ENCODE measurements at regions not wholly inside any gene's neighbourhood (a gene's known extent, or its start where the extent isn't known, plus 50 kb on each side); places are given as distances from the start of the nearest gene placed in this dataset.

DNA sequence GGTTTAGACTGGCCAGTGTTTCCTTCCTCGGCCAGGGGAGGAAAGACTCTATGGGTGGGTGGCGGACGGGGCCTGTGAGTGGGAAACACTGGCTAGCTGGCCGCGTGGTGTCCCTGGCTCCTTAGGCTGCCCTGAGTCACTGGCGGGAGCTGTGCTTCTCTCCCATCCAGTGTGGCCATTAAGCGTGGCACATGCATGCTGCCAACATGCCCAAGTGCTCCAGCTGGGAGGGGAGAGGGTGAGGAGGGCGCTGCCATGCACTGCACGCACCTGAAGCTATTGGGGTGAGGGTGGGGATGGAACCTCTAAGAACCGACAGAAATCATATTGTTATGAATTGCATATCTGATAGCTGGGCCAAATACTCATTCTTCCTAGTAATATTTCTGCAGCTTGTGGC, 270.8 kb downstream of the CALCRL start:
- Mint-ChIP-seq H3K4me1 (no peaks in the 10 kb centered on the region), H3K36me3 (no peaks in the 10 kb centered on the region), H3K9me3 (no peaks in the 10 kb centered on the region)

DNA sequence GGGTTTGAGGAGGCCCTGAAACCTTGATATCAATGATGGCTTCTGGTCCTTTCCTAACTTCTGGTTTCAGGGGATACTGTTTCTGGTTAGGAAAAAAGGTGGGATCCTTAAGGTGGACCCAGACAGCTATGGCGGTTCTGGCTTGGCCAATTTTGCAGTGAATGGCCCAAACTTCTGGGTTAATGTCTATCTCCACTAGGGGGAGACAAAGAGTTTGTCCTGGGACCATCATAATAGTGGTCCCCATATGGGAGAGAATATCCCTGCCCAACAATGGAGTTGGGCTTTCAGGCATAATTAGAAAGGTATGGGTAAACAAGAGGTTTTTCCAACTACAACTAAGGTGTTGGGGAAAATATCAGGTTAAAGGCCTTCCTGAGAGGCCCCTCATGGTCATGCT, 273.5 kb downstream of the CALCRL start:
- H3K27ac ChIP-seq = no peak overlapping the region
- H4K20me1 ChIP-seq (ENCODE audit: low read depth) = no peaks in the 10 kb centered on the region
- no peaks in the 10 kb centered on the region for H3K27me3 ChIP-seq
- H3K9ac ChIP-seq = no peak overlapping the region
- no peaks in the 10 kb centered on the region for H3K4me1 ChIP-seq
- H3K9me3 Mint-ChIP-seq = peaks cover 12% of the 10 kb centered on the region
- no peaks in the 10 kb centered on the region for H3K36me3 ChIP-seq
- peaks cover 2% of the 10 kb centered on the region for H3K27me3 Mint-ChIP-seq (ENCODE audit: insufficient read depth, low read depth)
- DNase-seq (ENCODE audit: low spot score) = no peak
- H3K4me3 ChIP-seq = no peak overlapping the region
- no peaks in the 10 kb centered on the region for H3K79me2 ChIP-seq (ENCODE audit: low read depth)
- H2AFZ ChIP-seq (replicated peaks) = no peak overlapping the region
- H3K4me2 ChIP-seq = no peak overlapping the region
- H3K9me3 ChIP-seq (ENCODE audit: low read depth) = no peaks in the 10 kb centered on the region
- no peaks in the 10 kb centered on the region for H3K36me3 Mint-ChIP-seq
- peaks cover 4% of the 10 kb centered on the region for H3K4me1 Mint-ChIP-seq
- no peak overlapping the region for H3K27ac Mint-ChIP-seq
- no peak overlapping the region for H3K4me3 Mint-ChIP-seq
- no peaks in the 10 kb centered on the region for H3F3A ChIP-seq (ENCODE audit: low read depth)
- TF ChIP-seq, protein P1, sequence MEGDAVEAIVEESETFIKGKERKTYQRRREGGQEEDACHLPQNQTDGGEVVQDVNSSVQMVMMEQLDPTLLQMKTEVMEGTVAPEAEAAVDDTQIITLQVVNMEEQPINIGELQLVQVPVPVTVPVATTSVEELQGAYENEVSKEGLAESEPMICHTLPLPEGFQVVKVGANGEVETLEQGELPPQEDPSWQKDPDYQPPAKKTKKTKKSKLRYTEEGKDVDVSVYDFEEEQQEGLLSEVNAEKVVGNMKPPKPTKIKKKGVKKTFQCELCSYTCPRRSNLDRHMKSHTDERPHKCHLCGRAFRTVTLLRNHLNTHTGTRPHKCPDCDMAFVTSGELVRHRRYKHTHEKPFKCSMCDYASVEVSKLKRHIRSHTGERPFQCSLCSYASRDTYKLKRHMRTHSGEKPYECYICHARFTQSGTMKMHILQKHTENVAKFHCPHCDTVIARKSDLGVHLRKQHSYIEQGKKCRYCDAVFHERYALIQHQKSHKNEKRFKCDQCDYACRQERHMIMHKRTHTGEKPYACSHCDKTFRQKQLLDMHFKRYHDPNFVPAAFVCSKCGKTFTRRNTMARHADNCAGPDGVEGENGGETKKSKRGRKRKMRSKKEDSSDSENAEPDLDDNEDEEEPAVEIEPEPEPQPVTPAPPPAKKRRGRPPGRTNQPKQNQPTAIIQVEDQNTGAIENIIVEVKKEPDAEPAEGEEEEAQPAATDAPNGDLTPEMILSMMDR (IDR thresholded peaks at IDR 0.05) = peak; percentile 49
- no peak for TF ChIP-seq EZH2 (IDR thresholded peaks at IDR 0.05)

More for the DNA sequence above, 270.8 kb downstream of the CALCRL start:
- H3K9me3 ChIP-seq (ENCODE audit: low read depth) = no peaks in the 10 kb centered on the region
- Mint-ChIP-seq H3K4me3 (no peak overlapping the region), H3K27me3 (ENCODE audit: insufficient read depth, low read depth) (peaks cover 2% of the 10 kb centered on the region), H3K27ac (no peak overlapping the region)
- H2AFZ ChIP-seq (replicated peaks) = no peak overlapping the region
- no peak overlapping the region for H3K4me3 ChIP-seq
- no peak overlapping the region for H3K9ac ChIP-seq
- H3K79me2 ChIP-seq (ENCODE audit: low read depth) = no peaks in the 10 kb centered on the region
- H3K27me3 ChIP-seq = no peaks in the 10 kb centered on the region
- no peaks in the 10 kb centered on the region for H3K36me3 ChIP-seq
- no peak overlapping the region for H3K4me2 ChIP-seq
- no peak for DNase-seq (ENCODE audit: low spot score)
- no peak for TF ChIP-seq EZH2 (IDR thresholded peaks at IDR 0.05)
- TF ChIP-seq, protein P1 (IDR thresholded peaks at IDR 0.05) = no peak
- TF ChIP-seq EZH2phosphoT487 (IDR thresholded peaks at IDR 0.05) = no peak
- no peak overlapping the region for H3K27ac ChIP-seq
- H4K20me1 ChIP-seq (ENCODE audit: low read depth) = no peaks in the 10 kb centered on the region
- H3K4me1 ChIP-seq = no peaks in the 10 kb centered on the region
- H3F3A ChIP-seq (ENCODE audit: low read depth) = no peaks in the 10 kb centered on the region

DNA sequence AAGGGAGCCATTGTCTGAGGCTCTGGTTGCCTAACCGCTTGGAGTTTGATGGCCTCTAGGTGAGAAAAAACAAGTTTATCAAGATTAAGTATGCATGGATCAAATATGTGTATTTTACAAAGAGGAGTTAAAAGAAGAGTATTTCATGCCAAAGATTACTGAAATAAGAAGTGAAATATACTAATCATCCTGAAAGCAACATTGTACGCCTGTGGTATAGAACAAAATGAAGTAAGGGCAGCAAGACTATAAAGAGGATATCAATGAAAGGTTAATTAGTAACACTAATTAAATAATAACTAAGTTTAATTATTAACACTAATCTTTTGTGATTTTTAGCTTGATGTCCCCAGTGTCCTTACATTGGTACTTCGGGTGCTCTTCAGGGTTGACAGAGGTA, 276.7 kb downstream of the CALCRL start:
- Mint-ChIP-seq H3K27me3 (ENCODE audit: insufficient read depth, low read depth) (peaks cover 2% of the 10 kb centered on the region), H3K36me3 (no peaks in the 10 kb centered on the region), H3K4me1 (peaks cover 27% of the 10 kb centered on the region), H3K4me3 (no peak overlapping the region), H3K27ac (no peak overlapping the region), H3K9me3 (peaks cover 12% of the 10 kb centered on the region)
- H2AFZ ChIP-seq (replicated peaks) = no peak overlapping the region
- no peaks in the 10 kb centered on the region for H4K20me1 ChIP-seq (ENCODE audit: low read depth)
- H3K79me2 ChIP-seq (ENCODE audit: low read depth) = no peaks in the 10 kb centered on the region
- H3K27ac ChIP-seq = no peak overlapping the region
- no peak overlapping the region for H3K9ac ChIP-seq
- peaks cover 2% of the 10 kb centered on the region for H3F3A ChIP-seq (ENCODE audit: low read depth)
- H3K27me3 ChIP-seq = no peaks in the 10 kb centered on the region
- no peak overlapping the region for H3K4me2 ChIP-seq
- H3K4me3 ChIP-seq = no peak overlapping the region
- no peaks in the 10 kb centered on the region for H3K36me3 ChIP-seq
- H3K9me3 ChIP-seq (ENCODE audit: low read depth) = no peaks in the 10 kb centered on the region
- TF ChIP-seq, protein P1 (IDR thresholded peaks at IDR 0.05) = no peak
- no peak for TF ChIP-seq EZH2phosphoT487 (IDR thresholded peaks at IDR 0.05)
- no peak for TF ChIP-seq EZH2 (IDR thresholded peaks at IDR 0.05)
- no peak for DNase-seq (ENCODE audit: low spot score)
- H3K4me1 ChIP-seq = no peaks in the 10 kb centered on the region

Measured in neural progenitor cell (in vitro differentiated cells).